ACC112 (cell line): ENCODE measurements at regions not wholly inside any gene's neighbourhood (a gene's known extent, or its start where the extent isn't known, plus 50 kb on each side); places are given as distances from the start of the nearest gene placed in this dataset.

Experiments used
- H2AFZ ChIP-seq: fragments of 200-600 bp; sonication (generic); one replicate; pipeline ENCODE4 v1.6.0; 2017; ENCODE audit warnings: antibody characterized with exemption, low read length; ENCODE audit not compliant: unreplicated experiment
- H3K27ac ChIP-seq: fragments of 200-600 bp; sonication (generic); 2 replicates; pipeline ENCODE4 v1.5.1; 2014; ENCODE audit warnings: low read depth, mild to moderate bottlenecking, antibody characterized with exemption, low read length, moderate library complexity
- H3K27me3 ChIP-seq: fragments of 200-600 bp; sonication (generic); 2 replicates; pipeline ENCODE4 v1.6.1; 2014; ENCODE audit warnings: mild to moderate bottlenecking, antibody characterized with exemption, low read length, moderate library complexity, mixed read lengths; ENCODE audit not compliant: insufficient read depth
- H3K36me3 ChIP-seq: fragments of 200-600 bp; sonication (generic); 2 replicates; pipeline ENCODE4 v1.6.1; 2016; ENCODE audit warnings: mild to moderate bottlenecking, antibody characterized with exemption, low read length, moderate library complexity, mixed read lengths; ENCODE audit not compliant: insufficient read depth
- H3K4me1 ChIP-seq: fragments of 200-600 bp; sonication (generic); one replicate; pipeline ENCODE4 v1.6.1; 2016; ENCODE audit warnings: low read length, mixed read lengths; ENCODE audit not compliant: insufficient read depth, unreplicated experiment, control insufficient read depth
- H3K4me3 ChIP-seq: fragments of 200-600 bp; sonication (generic); 2 replicates; pipeline ENCODE4 v1.5.1; 2014; ENCODE audit warnings: mild to moderate bottlenecking, low read depth, low read length
- H3K79me2 ChIP-seq: fragments of 200-600 bp; sonication (generic); one replicate; pipeline ENCODE4 v1.6.0; 2016; ENCODE audit warnings: low read length; ENCODE audit not compliant: control insufficient read depth, unreplicated experiment, insufficient read depth

GRCh38 chr3:72308641-72309040 lies 523.7 kb upstream of the PROK2 start:
- Histone ChIP-seq H2AFZ (no peak overlapping the region), H3K79me2 (no peaks in the 10 kb centered on the region), H3K27ac (no peak overlapping the region), H3K4me1 (peaks cover 13% of the 10 kb centered on the region), H3K27me3 (peaks cover 9% of the 10 kb centered on the region), H3K36me3 (no peaks in the 10 kb centered on the region), H3K4me3 (no peak overlapping the region)

DNA sequence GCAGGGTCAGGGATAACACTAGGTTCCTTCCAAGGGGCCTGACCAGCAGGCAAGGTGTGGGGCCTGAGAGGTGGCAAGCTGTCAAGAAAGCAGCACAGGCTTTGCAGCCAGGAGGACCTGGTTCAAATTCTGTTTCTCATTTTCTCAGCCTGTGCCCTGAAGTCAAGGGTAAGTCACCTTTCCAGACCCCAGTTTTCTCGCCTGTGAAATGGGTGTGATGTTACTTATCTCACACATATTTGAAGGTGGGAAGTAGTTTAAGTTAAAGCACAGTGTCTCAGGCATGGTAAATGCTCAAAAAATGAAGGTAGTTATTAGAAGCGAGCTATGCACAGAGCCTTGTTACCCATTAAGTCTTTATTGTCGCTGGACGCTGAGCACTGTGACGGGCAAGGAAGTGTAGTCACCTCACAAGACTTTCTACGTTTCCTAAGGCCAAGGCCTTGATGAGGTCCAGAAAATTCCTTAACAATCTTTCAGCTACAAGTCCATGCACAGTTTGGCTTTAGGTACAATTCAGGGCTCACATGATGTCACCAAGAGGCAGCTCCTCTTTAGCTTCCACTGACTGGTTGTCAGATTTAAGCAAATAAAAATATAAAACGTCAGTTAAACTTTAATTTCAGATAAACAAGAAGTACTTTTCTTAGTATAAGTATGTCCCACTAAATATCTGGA lies 522.6 kb upstream of the PROK2 start:
- Histone ChIP-seq H3K27me3 (peaks cover 9% of the 10 kb centered on the region), H3K36me3 (no peaks in the 10 kb centered on the region), H3K4me1 (peaks cover 13% of the 10 kb centered on the region), H2AFZ (no peak overlapping the region), H3K4me3 (no peak overlapping the region), H3K27ac (no peak overlapping the region), H3K79me2 (no peaks in the 10 kb centered on the region)

GRCh38 chr3:72306800-72307341 lies 521.9 kb upstream of the PROK2 start:
- Histone ChIP-seq H3K79me2 (no peaks in the 10 kb centered on the region), H3K27ac (no peak overlapping the region), H3K27me3 (peaks cover 9% of the 10 kb centered on the region), H3K4me3 (no peak overlapping the region), H3K36me3 (no peaks in the 10 kb centered on the region), H3K4me1 (peaks cover 13% of the 10 kb centered on the region), H2AFZ (no peak overlapping the region)

DNA sequence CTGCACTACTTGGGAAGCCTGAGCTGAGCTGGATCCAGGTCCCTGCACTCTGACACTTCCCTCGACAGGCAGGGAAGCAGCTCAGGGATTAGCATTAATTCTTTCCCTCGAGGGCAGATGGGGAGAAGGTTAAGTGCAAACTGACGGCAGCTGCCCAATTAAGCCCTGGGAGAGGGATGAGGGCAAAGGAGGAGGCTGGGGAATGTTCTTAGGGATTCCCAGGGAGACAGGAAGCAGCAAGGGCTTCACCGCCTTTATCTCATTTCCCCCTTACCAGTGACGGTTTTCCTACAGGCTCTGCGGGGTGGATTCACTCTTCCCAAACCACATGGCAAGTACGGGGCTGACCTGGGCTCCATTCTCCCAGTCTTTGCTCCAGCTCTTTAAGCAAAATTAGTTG lies 519.0 kb upstream of the PROK2 start:
- no peaks in the 10 kb centered on the region for H3K4me1 ChIP-seq
- no peaks in the 10 kb centered on the region for H3K79me2 ChIP-seq
- H3K36me3 ChIP-seq = no peaks in the 10 kb centered on the region
- H3K4me3 ChIP-seq = no peak overlapping the region
- H3K27ac ChIP-seq = no peak overlapping the region
- H3K27me3 ChIP-seq = peaks cover 9% of the 10 kb centered on the region
- no peak overlapping the region for H2AFZ ChIP-seq

DNA sequence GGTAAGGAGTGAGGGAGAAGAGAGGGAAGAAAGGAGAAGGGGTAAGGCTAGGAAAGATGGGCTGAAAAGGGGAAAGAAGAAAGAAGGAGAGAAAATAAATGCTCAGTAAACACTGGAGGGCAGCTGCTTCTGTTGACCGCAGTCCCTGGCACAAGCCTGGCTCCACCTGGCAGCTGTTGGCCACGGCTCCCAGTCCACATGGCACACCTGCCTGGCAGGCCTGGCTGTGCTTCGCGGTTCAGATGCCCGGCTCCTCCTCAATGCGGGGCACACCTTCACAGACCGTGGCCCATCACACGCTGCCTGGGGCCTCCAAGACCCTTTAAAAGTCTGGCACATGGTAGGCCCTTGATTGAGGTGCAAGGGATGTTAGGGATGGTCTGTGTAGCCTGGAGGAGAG lies 516.8 kb upstream of the PROK2 start:
- Histone ChIP-seq H3K79me2 (no peaks in the 10 kb centered on the region), H3K4me3 (no peak overlapping the region), H3K27ac (no peak overlapping the region), H3K27me3 (peaks cover 9% of the 10 kb centered on the region), H3K36me3 (no peaks in the 10 kb centered on the region), H3K4me1 (no peaks in the 10 kb centered on the region), H2AFZ (no peak overlapping the region)

- peaks cover 9% of the 10 kb centered on the region for H3K27me3 ChIP-seq
- no peaks in the 10 kb centered on the region for H3K36me3 ChIP-seq
- H3K79me2 ChIP-seq = no peaks in the 10 kb centered on the region
Observed at GRCh38 chr3:72300621-72301020, 515.7 kb upstream of the PROK2 start.

GRCh38 chr3:72299823-72300222 lies 514.9 kb upstream of the PROK2 start:
- Histone ChIP-seq H2AFZ (no peak overlapping the region), H3K4me1 (no peaks in the 10 kb centered on the region), H3K27me3 (peaks cover 7% of the 10 kb centered on the region), H3K27ac (no peak overlapping the region), H3K4me3 (no peak overlapping the region), H3K79me2 (no peaks in the 10 kb centered on the region), H3K36me3 (no peaks in the 10 kb centered on the region)

More at GRCh38 chr3:72300621-72301020, 515.7 kb upstream of the PROK2 start:
- Histone ChIP-seq H2AFZ (no peak overlapping the region), H3K4me1 (no peaks in the 10 kb centered on the region), H3K4me3 (no peak overlapping the region), H3K27ac (no peak overlapping the region)

DNA sequence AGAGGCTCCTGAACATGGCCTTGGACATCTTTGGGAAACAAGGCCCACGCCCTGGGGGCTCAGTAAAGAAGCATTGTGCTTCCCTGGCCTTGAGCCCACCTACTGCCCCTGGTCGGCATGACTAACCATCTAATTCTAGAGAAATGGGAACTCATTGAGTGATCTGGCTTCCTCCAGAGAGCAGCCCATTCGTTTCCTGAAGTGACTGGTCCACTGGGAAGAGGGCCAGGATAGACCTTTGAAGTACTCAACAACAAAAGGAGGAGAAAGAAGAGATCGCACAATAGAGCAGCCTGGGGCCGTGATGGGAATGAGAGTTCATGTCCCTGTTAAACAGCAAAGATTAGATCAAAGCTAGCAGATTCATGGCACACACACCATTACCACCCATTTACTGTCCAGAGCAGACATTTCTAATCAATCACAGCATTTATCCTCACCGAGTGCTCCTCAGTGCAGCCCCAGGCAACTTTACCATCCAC lies 514.4 kb upstream of the PROK2 start:
- H3K4me3 ChIP-seq = no peak overlapping the region
- no peaks in the 10 kb centered on the region for H3K4me1 ChIP-seq
- peaks cover 3% of the 10 kb centered on the region; the same call in 1 of the 2 replicates for H3K27me3 ChIP-seq
- H3K27ac ChIP-seq = no peak overlapping the region
- H3K36me3 ChIP-seq = no peaks in the 10 kb centered on the region
- no peak overlapping the region for H2AFZ ChIP-seq
- no peaks in the 10 kb centered on the region for H3K79me2 ChIP-seq

DNA sequence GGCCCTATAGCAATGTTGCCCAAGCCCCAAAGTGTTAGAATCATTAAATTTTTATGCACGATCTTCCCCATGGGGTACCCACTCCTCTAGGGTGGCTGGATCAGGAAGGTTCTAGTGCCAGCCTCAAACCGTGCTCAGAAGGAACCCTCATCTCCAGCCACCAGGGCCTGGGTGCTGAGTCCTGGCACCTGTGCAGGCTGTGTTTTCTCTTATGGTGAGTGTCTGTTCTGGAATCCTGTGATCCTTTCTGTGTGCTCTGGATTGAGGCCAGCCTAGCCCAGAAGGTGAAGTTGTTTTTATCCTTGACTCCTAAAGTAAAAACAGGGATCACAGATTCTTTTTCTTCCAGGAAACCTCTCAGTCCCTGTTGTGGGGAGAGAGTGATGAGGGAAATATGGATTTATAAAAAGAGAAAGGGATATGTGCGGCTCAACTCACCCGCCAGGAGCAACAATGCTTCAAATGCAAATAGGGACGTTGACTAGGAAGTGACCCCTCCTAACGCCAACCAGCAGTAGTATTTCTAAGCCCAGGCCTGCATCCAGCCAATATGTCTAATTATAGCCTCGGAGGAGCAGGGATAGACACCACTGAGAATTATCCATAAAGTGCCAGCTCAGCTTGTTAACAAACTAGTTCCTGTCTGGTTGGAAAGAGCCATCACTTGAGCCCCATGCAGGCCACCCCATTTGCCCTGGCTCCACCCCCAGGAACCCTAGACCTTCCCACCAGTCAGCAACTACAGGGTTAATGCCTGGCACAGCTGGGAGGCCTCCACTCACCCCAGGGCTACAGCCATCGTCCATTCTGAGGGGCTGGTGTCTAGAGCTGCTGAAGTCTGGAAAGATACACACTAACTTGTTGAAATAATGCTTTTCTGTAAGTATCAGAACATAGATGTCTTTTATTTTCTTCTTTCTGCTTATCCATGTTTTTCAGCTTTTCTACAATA lies 513.5 kb upstream of the PROK2 start:
- Histone ChIP-seq H3K4me1 (no peaks in the 10 kb centered on the region), H3K36me3 (no peaks in the 10 kb centered on the region), H3K79me2 (no peaks in the 10 kb centered on the region), H3K4me3 (no peak overlapping the region), H3K27me3 (peaks cover 9% of the 10 kb centered on the region), H2AFZ (no peak overlapping the region), H3K27ac (no peak overlapping the region)

GRCh38 chr3:72297481-72297880 lies 512.5 kb upstream of the PROK2 start:
- no peak overlapping the region for H2AFZ ChIP-seq
- no peaks in the 10 kb centered on the region for H3K4me1 ChIP-seq
- H3K36me3 ChIP-seq = no peaks in the 10 kb centered on the region
- H3K4me3 ChIP-seq = no peak overlapping the region
- no peaks in the 10 kb centered on the region for H3K79me2 ChIP-seq
- H3K27me3 ChIP-seq = peaks cover 13% of the 10 kb centered on the region
- no peak overlapping the region for H3K27ac ChIP-seq
